Esophagus squamous epithelium (tissue), 4 donors: ENCODE measurements at regions not wholly inside any gene's neighbourhood (a gene's known extent, or its start where the extent isn't known, plus 50 kb on each side); places are given as distances from the start of the nearest gene placed in this dataset.

Source experiments
- CTCF ChIP-seq, 6 experiments: fragments of 450-650 bp in 4 of 6; fragments of 200-600 bp in 2 of 6; sonication (generic) in 2 of 6; IDR thresholded peaks; one replicate each; pipeline ENCODE4 v1.5.1; 2016 to 2019; ENCODE audit warnings: antibody characterized with exemption in 6 of 6, mild to moderate bottlenecking in 4 of 6, moderate library complexity in 4 of 6
- POLR2A ChIP-seq, 4 donors: fragments of 450-650 bp; IDR thresholded peaks; one replicate each; pipeline ENCODE4 v1.6.1; 2017; ENCODE audit warnings: antibody characterized with exemption in 4 of 4, mild to moderate bottlenecking in 4 of 4, moderate library complexity in 3 of 4

GRCh38 chr13:111004444-111004843 lies 89.6 kb upstream of the ANKRD10 start:
- no peak for TF ChIP-seq POLR2A (IDR thresholded peaks at IDR 0.05)
- no peak for TF ChIP-seq CTCF (IDR thresholded peaks at IDR 0.05)
